ENCODE measurements at regions not wholly inside any gene's neighbourhood (a gene's known extent, or its start where the extent isn't known, plus 50 kb on each side); places are given as distances from the start of the nearest gene placed in this dataset.
"Not testable (repeated sequence)": the region's sequence is repeated elsewhere in the genome, so short reads cannot be mapped to it uniquely, and the experiment has no call there.

DNA sequence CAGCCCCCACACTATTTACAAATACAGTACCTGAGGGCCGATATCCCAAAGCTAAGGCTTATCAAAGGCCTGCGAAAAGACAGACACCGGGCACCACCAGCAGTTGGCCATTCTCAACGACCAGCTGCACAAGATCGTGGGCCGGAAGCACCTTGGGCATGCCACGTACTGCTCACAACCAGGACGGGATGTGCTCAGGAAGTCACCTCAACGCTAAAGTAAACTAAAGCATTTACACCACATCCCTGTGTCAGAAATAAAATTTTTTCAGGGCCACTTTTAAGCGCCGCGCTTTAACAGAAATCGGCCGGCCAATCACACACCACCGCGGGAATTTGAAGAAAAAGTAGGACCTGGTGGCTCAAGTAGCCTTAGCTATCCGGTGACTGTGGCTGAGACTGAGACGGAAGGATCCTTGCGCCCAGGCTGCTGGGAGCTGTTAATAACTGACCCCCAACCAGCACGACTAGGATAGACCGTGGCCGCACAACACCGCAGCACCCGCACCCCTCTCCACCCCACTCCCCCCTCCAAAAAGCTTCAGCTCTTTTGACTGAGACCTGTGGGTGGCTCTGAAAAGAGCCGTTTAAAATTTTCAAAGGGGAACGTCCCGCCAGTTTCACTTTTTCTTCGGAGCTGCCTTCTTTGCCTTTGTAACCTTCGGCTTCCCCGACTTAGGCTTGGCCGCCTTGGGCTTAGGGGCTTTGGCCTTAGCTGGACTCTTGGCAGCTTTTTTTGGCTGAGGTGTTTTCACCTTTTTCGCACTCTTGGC, 131.2 kb upstream of the BTN3A2 start:
- no peaks in the 10 kb centered on the region for H3K9me3 ChIP-seq (replicated peaks; ENCODE audit: low read length)
- peak overlapping the region; percentile 57 for H3K9ac ChIP-seq (ENCODE audit: low read depth, low read length)
- no peaks in the 10 kb centered on the region for H3K36me3 ChIP-seq (ENCODE audit: insufficient read depth, low read length)
- peaks cover 21% of the 10 kb centered on the region for H3K27me3 ChIP-seq (ENCODE audit: control insufficient read depth, insufficient read depth, low read length)
- peak overlapping the region; percentile 70 for H3K4me3 ChIP-seq (ENCODE audit: low read length)
- H3K4me1 ChIP-seq (ENCODE audit: control insufficient read depth, insufficient read depth, low read length) = peaks cover 13% of the 10 kb centered on the region
- H3K4me2 ChIP-seq (ENCODE audit: low read length) = peak overlapping the region; percentile 96

DNA sequence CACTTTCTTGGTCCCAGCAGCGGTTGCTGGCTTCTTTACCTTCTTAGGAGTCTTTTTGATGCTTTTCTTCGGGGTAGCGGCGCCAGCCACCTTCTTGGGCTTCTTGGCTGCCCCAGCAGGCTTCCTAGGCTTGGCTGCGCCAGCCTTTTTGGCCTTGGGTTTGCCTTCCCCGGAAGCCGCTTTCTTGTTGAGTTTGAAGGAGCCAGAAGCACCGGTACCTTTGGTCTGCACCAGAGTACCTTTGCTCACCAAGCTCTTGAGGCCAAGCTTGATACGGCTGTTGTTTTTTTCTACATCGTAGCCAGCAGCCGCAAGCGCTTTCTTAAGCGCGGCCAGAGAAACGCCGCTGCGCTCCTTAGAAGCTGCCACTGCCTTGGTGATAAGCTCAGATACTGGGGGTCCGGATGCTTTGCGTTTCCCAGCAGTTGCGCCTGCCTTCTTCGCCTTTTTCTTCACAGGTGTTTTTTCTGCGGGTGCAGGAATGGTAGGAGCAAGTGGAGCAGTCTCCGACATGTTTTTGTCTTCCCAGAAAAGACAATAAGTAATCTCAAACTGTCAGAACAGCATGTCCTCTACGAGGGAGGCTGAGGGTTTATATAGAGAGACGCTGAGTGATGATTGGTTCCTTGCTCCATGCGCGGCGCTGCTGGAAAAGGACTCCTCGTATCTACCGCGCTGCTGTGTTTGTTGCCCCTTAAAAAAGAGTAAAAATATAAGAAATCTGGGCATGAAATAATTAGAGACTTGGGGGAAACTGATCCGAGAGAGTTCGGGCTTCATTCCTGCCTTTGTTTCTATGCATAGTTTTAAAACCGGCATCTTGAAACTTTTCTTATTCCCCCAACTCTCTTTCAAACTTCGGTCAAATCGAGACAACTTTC, 130.3 kb upstream of the BTN3A2 start:
- Histone ChIP-seq H3K4me1 (ENCODE audit: control insufficient read depth, insufficient read depth, low read length) (peaks cover 13% of the 10 kb centered on the region), H3K9me3 (replicated peaks; ENCODE audit: low read length) (no peaks in the 10 kb centered on the region), H3K4me2 (ENCODE audit: low read length) (peak overlapping the region; percentile 96), H3K4me3 (ENCODE audit: low read length) (peak overlapping the region; percentile 70), H3K27me3 (ENCODE audit: control insufficient read depth, insufficient read depth, low read length) (peaks cover 21% of the 10 kb centered on the region), H3K9ac (ENCODE audit: low read depth, low read length) (peak overlapping the region; percentile 57), H3K36me3 (ENCODE audit: insufficient read depth, low read length) (no peaks in the 10 kb centered on the region)

DNA sequence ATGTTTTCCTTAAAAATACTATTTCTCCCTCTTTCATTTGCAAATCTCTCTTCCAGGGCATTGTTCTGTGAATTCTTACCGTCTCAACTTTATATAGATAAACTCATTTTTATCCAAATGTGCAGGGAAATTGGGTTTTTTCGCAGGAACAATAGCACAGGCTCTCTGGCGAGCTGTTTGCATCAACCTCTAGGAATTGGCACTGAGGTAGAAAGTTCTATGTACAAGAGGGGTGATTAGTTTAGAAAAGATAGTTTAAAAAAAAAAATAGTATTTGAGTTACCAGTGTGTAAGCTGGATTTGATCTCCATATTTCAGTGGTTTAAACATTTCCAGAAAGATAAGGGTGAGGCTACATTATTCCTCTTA, 129.7 kb upstream of the BTN3A2 start:
- H3K36me3 ChIP-seq (ENCODE audit: insufficient read depth, low read length) = no peaks in the 10 kb centered on the region
- H3K4me1 ChIP-seq (ENCODE audit: control insufficient read depth, insufficient read depth, low read length) = peaks cover 13% of the 10 kb centered on the region
- H3K27me3 ChIP-seq (ENCODE audit: control insufficient read depth, insufficient read depth, low read length) = peaks cover 21% of the 10 kb centered on the region
- no peaks in the 10 kb centered on the region for H3K9me3 ChIP-seq (replicated peaks; ENCODE audit: low read length)
- peak overlapping the region; percentile 96 for H3K4me2 ChIP-seq (ENCODE audit: low read length)
- peak overlapping the region; percentile 70 for H3K4me3 ChIP-seq (ENCODE audit: low read length)
- peak overlapping the region; percentile 57 for H3K9ac ChIP-seq (ENCODE audit: low read depth, low read length)

DNA sequence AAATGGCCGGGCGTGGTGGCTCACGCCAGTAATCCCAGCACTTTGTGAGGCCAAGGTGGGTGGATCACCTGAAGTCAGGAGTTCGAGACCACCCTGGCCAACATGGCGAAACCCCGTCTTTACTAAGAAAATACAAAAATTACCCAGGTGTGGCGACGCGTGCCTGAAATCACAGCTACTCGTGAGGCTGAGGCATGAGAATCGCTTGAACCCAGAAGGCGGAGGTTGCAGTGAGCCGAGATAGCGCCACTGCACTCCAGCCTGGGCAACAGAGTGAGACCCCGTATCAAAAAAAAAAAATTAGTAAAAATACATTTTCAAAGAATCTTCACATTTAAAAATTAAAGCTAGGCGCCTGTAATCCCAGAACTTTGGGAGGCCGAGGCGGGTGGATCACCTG, 125.6 kb upstream of the BTN3A2 start:
- not testable (repeated sequence) for H3K4me3 ChIP-seq (ENCODE audit: low read length); H3K9me3 ChIP-seq (replicated peaks; ENCODE audit: low read length); H3K4me1 ChIP-seq (ENCODE audit: control insufficient read depth, insufficient read depth, low read length); H3K9ac ChIP-seq (ENCODE audit: low read depth, low read length); H3K4me2 ChIP-seq (ENCODE audit: low read length); H3K36me3 ChIP-seq (ENCODE audit: insufficient read depth, low read length)
- peaks cover 14% of the 10 kb centered on the region for H3K27me3 ChIP-seq (ENCODE audit: control insufficient read depth, insufficient read depth, low read length)

DNA sequence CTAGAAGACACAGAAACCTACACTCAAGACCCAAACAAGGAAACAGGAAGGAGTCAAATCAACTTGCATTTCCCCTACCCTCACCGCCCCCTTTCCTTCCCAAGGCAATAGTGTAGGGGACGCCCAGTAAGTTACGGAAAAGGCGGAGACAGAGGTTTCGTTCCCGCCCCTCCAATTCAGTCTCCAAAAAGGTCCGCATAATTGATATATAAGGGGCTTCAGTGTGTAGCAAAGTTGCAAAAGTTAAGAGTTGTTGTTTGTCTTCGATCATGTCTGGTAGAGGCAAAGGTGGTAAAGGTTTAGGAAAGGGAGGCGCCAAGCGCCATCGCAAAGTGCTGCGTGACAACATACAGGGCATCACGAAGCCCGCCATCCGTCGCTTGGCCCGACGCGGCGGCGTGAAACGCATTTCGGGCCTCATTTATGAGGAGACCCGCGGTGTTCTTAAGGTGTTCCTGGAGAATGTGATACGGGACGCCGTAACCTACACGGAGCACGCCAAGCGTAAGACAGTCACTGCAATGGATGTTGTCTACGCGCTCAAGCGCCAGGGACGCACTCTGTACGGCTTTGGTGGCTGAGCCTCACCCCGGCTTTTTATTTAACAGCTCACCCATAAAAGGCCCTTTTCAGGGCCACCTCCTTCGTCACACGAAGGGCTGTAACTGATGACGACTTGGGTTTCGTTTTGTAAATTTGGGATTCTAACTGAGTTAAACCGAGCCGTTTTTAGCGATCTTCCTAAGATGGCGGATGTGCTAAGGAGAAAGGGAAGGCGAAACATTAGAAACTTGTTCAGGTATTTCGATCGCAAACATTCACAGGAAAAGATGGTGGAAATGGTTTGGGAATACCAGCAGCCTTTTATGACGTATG, 124.6 kb upstream of the BTN3A2 start:
- Histone ChIP-seq H3K9ac (ENCODE audit: low read depth, low read length) (peak overlapping the region; percentile 78), H3K9me3 (replicated peaks; ENCODE audit: low read length) (no peaks in the 10 kb centered on the region), H3K27me3 (ENCODE audit: control insufficient read depth, insufficient read depth, low read length) (peaks cover 20% of the 10 kb centered on the region), H3K4me1 (ENCODE audit: control insufficient read depth, insufficient read depth, low read length) (peaks cover under 1% of the 10 kb centered on the region), H3K36me3 (ENCODE audit: insufficient read depth, low read length) (no peaks in the 10 kb centered on the region), H3K4me2 (ENCODE audit: low read length) (peak overlapping the region; percentile 87), H3K4me3 (ENCODE audit: low read length) (peak overlapping the region; percentile 73)

DNA sequence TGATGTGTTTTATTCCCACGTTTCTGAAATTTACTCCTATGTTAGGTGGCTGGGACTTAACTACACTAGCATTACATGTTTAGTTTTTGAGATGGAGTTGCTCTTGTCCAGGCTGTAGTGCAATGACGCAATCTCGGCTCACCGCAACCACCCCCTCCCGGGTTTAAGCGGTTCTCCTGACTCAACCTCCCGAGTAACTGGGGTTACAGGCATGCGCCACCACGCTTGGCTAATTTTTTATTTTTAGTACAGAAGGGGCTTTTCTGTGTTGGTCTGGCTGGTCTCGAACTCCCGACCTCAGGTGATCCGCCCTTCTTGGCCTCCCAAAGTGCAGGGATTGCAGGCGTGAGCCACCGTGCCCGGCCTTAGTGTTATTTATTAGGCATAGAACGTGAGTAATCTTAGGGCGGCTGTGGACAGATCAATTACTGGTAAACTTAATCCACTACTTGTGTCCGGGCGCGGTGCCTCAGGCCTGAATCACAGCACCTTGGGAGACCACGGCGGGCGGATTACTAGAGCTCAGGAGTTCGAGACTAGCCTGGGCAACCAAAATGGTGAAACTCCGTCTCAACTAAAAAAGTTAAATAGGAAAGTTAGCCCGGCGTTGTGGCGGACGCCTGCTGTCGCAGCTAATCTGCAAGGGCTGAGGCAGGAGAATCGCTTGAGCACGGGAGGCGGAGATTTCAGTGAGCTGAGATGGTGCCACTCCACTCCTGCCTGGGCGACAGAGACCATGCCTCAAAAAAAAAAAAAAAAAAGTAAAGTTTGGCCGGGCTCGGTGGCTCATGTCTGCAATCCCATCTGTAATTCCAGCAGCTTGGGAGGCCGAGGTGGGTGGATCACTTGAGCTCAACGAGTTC, 123.7 kb upstream of the BTN3A2 start:
- Histone ChIP-seq H3K36me3 (ENCODE audit: insufficient read depth, low read length) (no peaks in the 10 kb centered on the region), H3K9ac (ENCODE audit: low read depth, low read length) (peak overlapping the region; percentile 78), H3K27me3 (ENCODE audit: control insufficient read depth, insufficient read depth, low read length) (peaks cover 20% of the 10 kb centered on the region), H3K4me2 (ENCODE audit: low read length) (peak overlapping the region; percentile 87), H3K9me3 (replicated peaks; ENCODE audit: low read length) (no peaks in the 10 kb centered on the region), H3K4me3 (ENCODE audit: low read length) (peak overlapping the region; percentile 73), H3K4me1 (ENCODE audit: control insufficient read depth, insufficient read depth, low read length) (no peaks in the 10 kb centered on the region)

DNA sequence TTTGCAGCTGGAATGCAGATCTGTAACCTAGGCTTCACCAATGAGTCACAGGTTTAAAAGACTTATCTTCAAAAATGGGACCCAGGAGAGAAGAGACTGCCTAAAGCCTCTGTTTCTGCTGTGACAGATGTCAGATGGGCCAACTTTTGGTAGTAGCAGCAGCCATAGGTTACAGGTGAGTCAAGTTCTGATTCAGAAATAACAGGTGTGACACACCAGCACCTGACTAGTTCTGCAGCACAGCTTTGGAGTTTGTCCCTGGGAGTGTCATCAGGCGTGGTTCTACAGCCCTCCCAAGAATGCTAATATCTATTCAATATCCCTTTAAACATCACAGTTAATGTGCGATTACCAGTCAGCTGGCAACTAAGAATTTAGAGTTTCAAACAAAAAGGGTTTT, 121.9 kb upstream of the BTN3A2 start:
- peaks cover 16% of the 10 kb centered on the region for H3K27me3 ChIP-seq (ENCODE audit: control insufficient read depth, insufficient read depth, low read length)
- H3K4me2 ChIP-seq (ENCODE audit: low read length) = no peak overlapping the region
- no peak overlapping the region for H3K4me3 ChIP-seq (ENCODE audit: low read length)
- H3K4me1 ChIP-seq (ENCODE audit: control insufficient read depth, insufficient read depth, low read length) = no peaks in the 10 kb centered on the region
- H3K9ac ChIP-seq (ENCODE audit: low read depth, low read length) = no peak overlapping the region
- H3K9me3 ChIP-seq (replicated peaks; ENCODE audit: low read length) = no peaks in the 10 kb centered on the region
- no peaks in the 10 kb centered on the region for H3K36me3 ChIP-seq (ENCODE audit: insufficient read depth, low read length)

DNA sequence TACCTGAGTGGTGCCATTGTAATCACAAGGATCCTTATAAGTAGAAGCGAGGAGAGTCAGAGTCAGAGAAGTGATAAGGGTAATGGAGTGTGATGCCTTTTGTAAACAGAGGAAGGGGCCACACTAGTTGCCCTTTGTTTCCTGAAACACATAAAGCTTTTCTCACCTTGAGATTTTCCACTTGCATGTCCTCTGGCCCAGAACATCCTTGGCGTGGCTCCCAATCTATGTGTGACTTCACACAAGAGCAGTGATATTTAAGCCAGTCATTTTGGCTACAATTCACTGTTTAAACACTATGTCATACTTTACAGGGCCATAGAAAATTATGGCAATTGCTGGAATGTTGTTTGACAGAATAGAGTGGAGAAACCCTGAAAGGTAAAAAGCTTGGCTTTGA, 121.2 kb upstream of the BTN3A2 start:
- H3K4me2 ChIP-seq (ENCODE audit: low read length) = no peak overlapping the region
- no peaks in the 10 kb centered on the region for H3K9me3 ChIP-seq (replicated peaks; ENCODE audit: low read length)
- no peak overlapping the region for H3K4me3 ChIP-seq (ENCODE audit: low read length)
- no peaks in the 10 kb centered on the region for H3K36me3 ChIP-seq (ENCODE audit: insufficient read depth, low read length)
- peaks cover 16% of the 10 kb centered on the region for H3K27me3 ChIP-seq (ENCODE audit: control insufficient read depth, insufficient read depth, low read length)
- no peak overlapping the region for H3K9ac ChIP-seq (ENCODE audit: low read depth, low read length)
- no peaks in the 10 kb centered on the region for H3K4me1 ChIP-seq (ENCODE audit: control insufficient read depth, insufficient read depth, low read length)

DNA sequence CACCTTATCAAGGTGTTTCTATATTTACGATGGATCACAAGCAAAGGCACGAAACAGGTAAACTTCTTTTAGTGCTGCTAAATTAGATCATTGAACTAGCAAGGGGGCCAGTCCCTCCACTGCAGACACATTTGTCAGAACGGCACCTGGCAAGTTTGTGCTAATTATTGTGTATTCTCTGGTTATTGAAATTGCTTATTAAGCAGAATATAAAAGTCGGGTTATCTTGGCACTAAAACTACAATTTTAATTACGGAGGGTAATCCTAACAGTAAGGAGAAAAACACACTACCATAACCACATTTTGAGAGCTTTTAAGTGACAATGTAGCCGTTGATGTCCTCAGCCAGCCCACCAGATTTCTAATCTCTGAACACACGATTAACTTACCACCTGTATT, 118.9 kb upstream of the BTN3A2 start:
- H3K4me1 ChIP-seq (ENCODE audit: control insufficient read depth, insufficient read depth, low read length) = peaks cover 5% of the 10 kb centered on the region
- H3K4me3 ChIP-seq (ENCODE audit: low read length) = no peak overlapping the region
- no peak overlapping the region for H3K4me2 ChIP-seq (ENCODE audit: low read length)
- H3K36me3 ChIP-seq (ENCODE audit: insufficient read depth, low read length) = no peaks in the 10 kb centered on the region
- H3K9ac ChIP-seq (ENCODE audit: low read depth, low read length) = no peak overlapping the region
- H3K27me3 ChIP-seq (ENCODE audit: control insufficient read depth, insufficient read depth, low read length) = peaks cover 30% of the 10 kb centered on the region
- H3K9me3 ChIP-seq (replicated peaks; ENCODE audit: low read length) = no peaks in the 10 kb centered on the region

DNA sequence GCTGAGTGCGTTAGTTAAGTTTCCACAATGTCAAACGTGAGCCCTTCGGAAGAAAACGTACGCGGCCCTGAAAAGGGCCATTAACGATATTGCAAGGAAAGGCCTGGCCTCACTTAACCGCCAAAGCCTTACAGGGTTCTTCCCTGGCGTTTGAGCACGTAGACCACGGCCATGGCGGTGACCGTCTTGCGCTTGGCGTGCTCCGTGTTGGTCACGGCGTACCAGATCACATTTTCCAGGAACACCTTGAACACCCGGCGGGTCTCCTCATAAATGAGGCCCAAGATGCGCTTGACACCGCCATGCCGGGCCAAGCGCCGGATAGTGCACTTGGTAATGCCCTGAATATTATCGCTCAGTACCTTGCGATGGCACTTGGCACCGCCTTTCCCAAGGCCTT, 118.4 kb upstream of the BTN3A2 start:
- peaks cover 35% of the 10 kb centered on the region for H3K27me3 ChIP-seq (ENCODE audit: control insufficient read depth, insufficient read depth, low read length)
- no peak overlapping the region for H3K9ac ChIP-seq (ENCODE audit: low read depth, low read length)
- no peaks in the 10 kb centered on the region for H3K36me3 ChIP-seq (ENCODE audit: insufficient read depth, low read length)
- H3K9me3 ChIP-seq (replicated peaks; ENCODE audit: low read length) = no peaks in the 10 kb centered on the region
- peaks cover 5% of the 10 kb centered on the region for H3K4me1 ChIP-seq (ENCODE audit: control insufficient read depth, insufficient read depth, low read length)
- H3K4me2 ChIP-seq (ENCODE audit: low read length) = no peak overlapping the region
- H3K4me3 ChIP-seq (ENCODE audit: low read length) = no peak overlapping the region

Measured in skeletal muscle satellite cell (primary cell).